Stimulated activated CD4-positive, alpha-beta T cell treated with anti-CD3 and anti-CD28 coated beads, Interleukin-4, amount 100 ng/mL, for 1 hour (primary cell): ENCODE measurements at regions not wholly inside any gene's neighbourhood (a gene's known extent, or its start where the extent isn't known, plus 50 kb on each side); places are given as distances from the start of the nearest gene placed in this dataset.
"Not testable (repeated sequence)": the region's sequence is repeated elsewhere in the genome, so short reads cannot be mapped to it uniquely, and the experiment has no call there.

ENCODE experiments used
- DNase-seq: peaks from one replicate; pipeline ENCODE4 v3.0.0-alpha.2; 2020

GRCh38 chr12:4153343-4153892 is 120.1 kb upstream of the CCND2 start:
- DNase-seq = peak; percentile 56

- DNase-seq = no peak
These were observed 121.3 kb upstream of the CCND2 start for GRCh38 chr12:4152145-4152795.

- DNase-seq = no peak
These were observed 122.0 kb upstream of the CCND2 start for GRCh38 chr12:4151362-4152121.

GRCh38 chr12:4150355-4150754 is 123.2 kb upstream of the CCND2 start:
- DNase-seq = not testable (repeated sequence)

GRCh38 chr12:4148418-4149056 is 125.0 kb upstream of the CCND2 start:
- peak; percentile 44 for DNase-seq

- no peak for DNase-seq
These were observed 126.5 kb upstream of the CCND2 start for GRCh38 chr12:4147031-4147481.

- DNase-seq = peak; percentile 64
These were observed 127.3 kb upstream of the CCND2 start for GRCh38 chr12:4145990-4146859.

GRCh38 chr12:4144676-4145075 is 128.9 kb upstream of the CCND2 start:
- DNase-seq = no peak

GRCh38 chr12:4143896-4144295 is 129.7 kb upstream of the CCND2 start:
- no peak for DNase-seq

GRCh38 chr12:4141348-4142270 is 132.0 kb upstream of the CCND2 start:
- no peak for DNase-seq

- no peak for DNase-seq
These were observed 132.8 kb upstream of the CCND2 start for GRCh38 chr12:4140581-4141301.

GRCh38 chr12:4139191-4139590 is 134.4 kb upstream of the CCND2 start:
- DNase-seq = no peak

- DNase-seq = not testable (repeated sequence)
These were observed 135.0 kb upstream of the CCND2 start for GRCh38 chr12:4138532-4138931.

- DNase-seq = no peak
These were observed 135.5 kb upstream of the CCND2 start for GRCh38 chr12:4138051-4138450.

GRCh38 chr12:4137441-4137840 is 136.1 kb upstream of the CCND2 start:
- DNase-seq = no peak

- no peak for DNase-seq
These were observed 136.5 kb upstream of the CCND2 start for GRCh38 chr12:4137015-4137414.

GRCh38 chr12:4135919-4136605 is 137.5 kb upstream of the CCND2 start:
- peak; percentile 74 for DNase-seq

- DNase-seq = no peak
These were observed 138.9 kb upstream of the CCND2 start for GRCh38 chr12:4134448-4135263.
